Astrocyte (in vitro differentiated cells and primary cell): ENCODE measurements at regions not wholly inside any gene's neighbourhood (a gene's known extent, or its start where the extent isn't known, plus 50 kb on each side); places are given as distances from the start of the nearest gene placed in this dataset.
A peak's percentile ranks its signal among the peaks of the same experiment; 100 is the strongest.

Experiments used
- DNase-seq: peaks from one replicate; pipeline ENCODE4 v3.0.0-alpha.2; 2010; ENCODE audit warnings: low read depth
- FAIRE-seq: peaks from 2 replicates; lab custom pipeline; 2011; peaks lifted over from hg19 to GRCh38; lab: Jason Lieb, UNC
- H2AFZ ChIP-seq: 2 replicates; pipeline ENCODE4 v1.6.0; 2012; ENCODE audit warnings: low read depth, low read length, inconsistent platforms
- H3K27ac ChIP-seq: 2 replicates; pipeline ENCODE4 v1.5.1; 2011; ENCODE audit warnings: low read depth, low read length, inconsistent platforms
- H3K27me3 ChIP-seq: 2 replicates; pipeline ENCODE4 v1.6.0; 2011; ENCODE audit warnings: low read length, inconsistent platforms; ENCODE audit not compliant: insufficient read depth
- H3K36me3 ChIP-seq: 2 replicates; pipeline ENCODE4 v1.5.1; 2011; ENCODE audit warnings: low read length, inconsistent platforms; ENCODE audit not compliant: insufficient read depth
- H3K4me1 ChIP-seq: 2 replicates; pipeline ENCODE4 v1.5.1; 2011; ENCODE audit warnings: low read length, inconsistent platforms; ENCODE audit not compliant: insufficient read depth
- H3K4me2 ChIP-seq: 2 replicates; pipeline ENCODE4 v1.6.0; 2012; ENCODE audit warnings: low read length, inconsistent platforms
- H3K4me3 ChIP-seq: 2 replicates; pipeline ENCODE4 v1.5.1; 2011; ENCODE audit warnings: low read depth, mild to moderate bottlenecking, low read length, inconsistent platforms; ENCODE audit not compliant: insufficient read depth
- H3K79me2 ChIP-seq: 2 replicates; pipeline ENCODE4 v1.6.0; 2012; ENCODE audit warnings: mild to moderate bottlenecking, low read length, inconsistent platforms; ENCODE audit not compliant: insufficient read depth
- H3K9ac ChIP-seq: 2 replicates; pipeline ENCODE4 v1.6.0; 2012; ENCODE audit warnings: mild to moderate bottlenecking, low read length, inconsistent platforms
- H3K9me3 ChIP-seq: 2 replicates; pipeline ENCODE4 v1.5.1; 2012; ENCODE audit warnings: low read depth, mild to moderate bottlenecking, low read length, inconsistent platforms; ENCODE audit not compliant: insufficient read depth
- H4K20me1 ChIP-seq: 2 replicates; pipeline ENCODE4 v1.6.0; 2012; ENCODE audit warnings: low read length, inconsistent platforms; ENCODE audit not compliant: insufficient read depth
- H3K27ac Mint-ChIP-seq: one replicate; pipeline ENCODE4 v1.8.0; 2021; ENCODE audit warnings: mild to moderate bottlenecking, mixed read lengths; ENCODE audit not compliant: unreplicated experiment
- H3K27me3 Mint-ChIP-seq: one replicate; pipeline ENCODE4 v1.8.0; 2021; ENCODE audit warnings: low read depth, mixed read lengths; ENCODE audit not compliant: unreplicated experiment
- H3K36me3 Mint-ChIP-seq: one replicate; pipeline ENCODE4 v1.8.0; 2021; ENCODE audit warnings: low read depth, mixed read lengths; ENCODE audit not compliant: unreplicated experiment
- H3K4me1 Mint-ChIP-seq: one replicate; pipeline ENCODE4 v1.8.0; 2021; ENCODE audit warnings: low read depth, mixed read lengths; ENCODE audit not compliant: unreplicated experiment
- H3K4me3 Mint-ChIP-seq: one replicate; pipeline ENCODE4 v1.8.0; 2021; ENCODE audit warnings: mild to moderate bottlenecking, moderate library complexity, mixed read lengths; ENCODE audit not compliant: unreplicated experiment
- H3K9me3 Mint-ChIP-seq: one replicate; pipeline ENCODE4 v1.8.0; 2021; ENCODE audit warnings: mild to moderate bottlenecking, mixed read lengths; ENCODE audit not compliant: unreplicated experiment
- CTCF ChIP-seq: IDR thresholded peaks from 2 replicates; pipeline ENCODE4 v1.5.1; 2011; ENCODE audit warnings: low read depth, mild to moderate bottlenecking, inconsistent platforms, low read length, moderate library complexity; ENCODE audit not compliant: insufficient read depth
- EZH2 ChIP-seq: IDR thresholded peaks from 2 replicates; pipeline ENCODE4 v1.6.1; 2012; ENCODE audit warnings: mild to moderate bottlenecking, low read length, inconsistent platforms; ENCODE audit not compliant: insufficient read depth

DNA sequence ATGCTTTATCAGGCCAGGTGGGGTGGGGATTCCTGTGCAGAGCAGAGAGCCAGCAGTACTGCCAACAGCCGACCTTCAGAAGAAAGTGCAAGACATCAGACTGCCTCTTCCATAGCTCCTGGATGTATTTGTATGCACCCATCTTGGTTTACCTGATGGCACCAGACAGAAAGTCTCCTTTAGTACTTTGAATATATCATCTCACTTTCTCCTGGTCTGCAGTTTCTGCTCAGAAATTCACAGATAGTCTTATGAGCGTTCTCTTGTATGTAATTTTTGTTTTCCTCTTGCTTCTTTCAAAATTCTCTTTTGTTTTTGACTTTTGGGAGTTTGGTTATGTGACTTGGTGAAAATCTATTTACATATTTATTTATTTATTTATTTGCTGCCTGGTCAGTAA lies 446.4 kb upstream of the CADM1 start:
- Histone ChIP-seq H3K79me2 (no peaks in the 10 kb centered on the region), H3K4me3 (no peak overlapping the region), H4K20me1 (no peaks in the 10 kb centered on the region), H3K4me1 (no peaks in the 10 kb centered on the region), H3K9ac (no peak overlapping the region), H3K4me2 (no peak overlapping the region), H3K27ac (no peak overlapping the region), H3K36me3 (no peaks in the 10 kb centered on the region), H3K9me3 (peaks cover 10% of the 10 kb centered on the region), H2AFZ (no peak overlapping the region), H3K27me3 (peaks cover 2% of the 10 kb centered on the region)
- no peaks in the 10 kb centered on the region for H3K4me1 Mint-ChIP-seq
- no peak overlapping the region for H3K4me3 Mint-ChIP-seq
- DNase-seq (no peak), FAIRE-seq (no peak)
- peaks cover 17% of the 10 kb centered on the region for H3K9me3 Mint-ChIP-seq
- H3K36me3 Mint-ChIP-seq = peaks cover 4% of the 10 kb centered on the region
- H3K27ac Mint-ChIP-seq = no peak overlapping the region
- H3K27me3 Mint-ChIP-seq = peaks cover 14% of the 10 kb centered on the region
- TF ChIP-seq CTCF (no peak), EZH2 (no peak)

DNA sequence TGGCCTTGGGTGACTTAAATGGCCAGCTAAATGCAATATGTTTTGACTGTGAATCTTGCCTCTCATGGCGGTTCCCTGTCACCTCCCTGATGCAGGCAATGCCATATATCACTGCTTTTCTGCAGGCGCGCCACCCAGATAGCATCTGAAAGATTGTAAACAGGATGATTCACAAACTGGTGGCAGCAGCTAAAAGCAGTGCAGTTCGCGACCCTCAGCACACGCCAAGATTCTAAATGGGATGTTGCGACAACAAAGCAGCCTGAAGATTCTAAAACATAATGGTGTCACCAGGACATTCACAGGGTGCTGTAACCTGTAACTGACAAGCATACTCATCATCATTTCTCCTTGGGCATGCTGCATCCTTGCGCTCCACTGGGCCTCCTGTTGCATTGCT lies 440.4 kb upstream of the CADM1 start:
- Mint-ChIP-seq H3K27me3 (peaks cover 12% of the 10 kb centered on the region), H3K4me1 (peaks cover 22% of the 10 kb centered on the region), H3K4me3 (no peak overlapping the region), H3K27ac (no peak overlapping the region), H3K36me3 (peaks cover 4% of the 10 kb centered on the region), H3K9me3 (peaks cover 13% of the 10 kb centered on the region)
- Histone ChIP-seq H3K9me3 (no peaks in the 10 kb centered on the region), H2AFZ (no peak overlapping the region), H3K4me1 (peaks cover 23% of the 10 kb centered on the region), H4K20me1 (no peaks in the 10 kb centered on the region), H3K27ac (no peak overlapping the region), H3K79me2 (no peaks in the 10 kb centered on the region), H3K9ac (no peak overlapping the region), H3K4me3 (no peak overlapping the region), H3K4me2 (no peak overlapping the region), H3K36me3 (no peaks in the 10 kb centered on the region), H3K27me3 (peaks cover 2% of the 10 kb centered on the region)
- DNase-seq = no peak
- no peak for FAIRE-seq
- no peak for TF ChIP-seq EZH2
- TF ChIP-seq CTCF = no peak

GRCh38 chr11:115942011-115942410 lies 437.8 kb upstream of the CADM1 start:
- Histone ChIP-seq H4K20me1 (no peaks in the 10 kb centered on the region), H3K9me3 (no peaks in the 10 kb centered on the region), H3K4me2 (peak overlapping the region; percentile 37), H3K27me3 (no peaks in the 10 kb centered on the region), H2AFZ (no peak overlapping the region), H3K4me1 (peaks cover 32% of the 10 kb centered on the region), H3K36me3 (no peaks in the 10 kb centered on the region), H3K27ac (peak overlapping the region; percentile 87), H3K4me3 (no peak overlapping the region), H3K9ac (peak overlapping the region; percentile 59), H3K79me2 (no peaks in the 10 kb centered on the region)
- H3K27ac Mint-ChIP-seq = peak overlapping the region; percentile 98
- H3K4me1 Mint-ChIP-seq = peaks cover 30% of the 10 kb centered on the region
- DNase-seq = no peak
- H3K4me3 Mint-ChIP-seq = no peak overlapping the region
- peaks cover 4% of the 10 kb centered on the region for H3K36me3 Mint-ChIP-seq
- TF ChIP-seq CTCF (no peak), EZH2 (no peak)
- FAIRE-seq = no peak
- peaks cover 5% of the 10 kb centered on the region for H3K9me3 Mint-ChIP-seq
- H3K27me3 Mint-ChIP-seq = peaks cover 18% of the 10 kb centered on the region
